GM06990 (cell line): ENCODE measurements at regions not wholly inside any gene's neighbourhood (a gene's known extent, or its start where the extent isn't known, plus 50 kb on each side); places are given as distances from the start of the nearest gene placed in this dataset.

ENCODE experiments used
- DNase-seq: peaks from one replicate; pipeline ENCODE4 v3.0.0-alpha.2; 2011; ENCODE audit not compliant: insufficient read length; ENCODE audit errors: extremely low read depth
- H3K27me3 ChIP-seq: replicated peaks from 2 replicates; pipeline ENCODE4 v1.6.0; 2011; ENCODE audit warnings: low read length; ENCODE audit not compliant: control insufficient read depth, insufficient read depth
- H3K36me3 ChIP-seq: 2 replicates; pipeline ENCODE4 v1.5.1; 2011; ENCODE audit warnings: low read length; ENCODE audit not compliant: control insufficient read depth, insufficient read depth
- H3K4me3 ChIP-seq: replicated peaks from 2 replicates; pipeline ENCODE4 v1.5.1; 2011; ENCODE audit warnings: low read depth, mild to moderate bottlenecking, control low read depth, low read length
- TF ChIP-seq, protein P1 (sequence below): IDR thresholded peaks from 2 replicates; pipeline ENCODE4 v1.5.1; 2011; ENCODE audit warnings: low read length, control low read depth, mild to moderate bottlenecking, inconsistent platforms; ENCODE audit not compliant: insufficient read depth, poor library complexity, severe bottlenecking

DNA sequence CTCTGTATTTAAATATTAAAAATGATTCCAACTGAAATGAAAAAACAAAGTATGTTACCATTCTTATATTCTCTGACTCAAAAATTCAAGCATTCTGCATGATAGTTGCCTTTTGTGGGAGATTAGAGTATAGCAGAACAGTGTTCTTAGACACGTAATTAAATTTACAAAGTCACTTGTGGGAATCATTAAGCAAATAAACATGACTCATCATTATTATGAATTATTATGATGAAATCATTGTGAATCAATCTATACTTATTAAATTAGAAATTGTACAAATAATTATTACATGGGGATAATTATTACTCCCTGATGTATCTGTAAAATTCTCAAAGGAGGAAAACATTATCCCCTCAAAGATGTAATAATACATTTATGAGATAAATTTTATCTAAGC lies 358.9 kb upstream of the FSTL5 start:
- no peak for DNase-seq
- Histone ChIP-seq H3K4me3 (no peak overlapping the region), H3K36me3 (no peaks in the 10 kb centered on the region), H3K27me3 (no peaks in the 10 kb centered on the region)
- TF ChIP-seq, protein P1, sequence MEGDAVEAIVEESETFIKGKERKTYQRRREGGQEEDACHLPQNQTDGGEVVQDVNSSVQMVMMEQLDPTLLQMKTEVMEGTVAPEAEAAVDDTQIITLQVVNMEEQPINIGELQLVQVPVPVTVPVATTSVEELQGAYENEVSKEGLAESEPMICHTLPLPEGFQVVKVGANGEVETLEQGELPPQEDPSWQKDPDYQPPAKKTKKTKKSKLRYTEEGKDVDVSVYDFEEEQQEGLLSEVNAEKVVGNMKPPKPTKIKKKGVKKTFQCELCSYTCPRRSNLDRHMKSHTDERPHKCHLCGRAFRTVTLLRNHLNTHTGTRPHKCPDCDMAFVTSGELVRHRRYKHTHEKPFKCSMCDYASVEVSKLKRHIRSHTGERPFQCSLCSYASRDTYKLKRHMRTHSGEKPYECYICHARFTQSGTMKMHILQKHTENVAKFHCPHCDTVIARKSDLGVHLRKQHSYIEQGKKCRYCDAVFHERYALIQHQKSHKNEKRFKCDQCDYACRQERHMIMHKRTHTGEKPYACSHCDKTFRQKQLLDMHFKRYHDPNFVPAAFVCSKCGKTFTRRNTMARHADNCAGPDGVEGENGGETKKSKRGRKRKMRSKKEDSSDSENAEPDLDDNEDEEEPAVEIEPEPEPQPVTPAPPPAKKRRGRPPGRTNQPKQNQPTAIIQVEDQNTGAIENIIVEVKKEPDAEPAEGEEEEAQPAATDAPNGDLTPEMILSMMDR, result no peak

DNA sequence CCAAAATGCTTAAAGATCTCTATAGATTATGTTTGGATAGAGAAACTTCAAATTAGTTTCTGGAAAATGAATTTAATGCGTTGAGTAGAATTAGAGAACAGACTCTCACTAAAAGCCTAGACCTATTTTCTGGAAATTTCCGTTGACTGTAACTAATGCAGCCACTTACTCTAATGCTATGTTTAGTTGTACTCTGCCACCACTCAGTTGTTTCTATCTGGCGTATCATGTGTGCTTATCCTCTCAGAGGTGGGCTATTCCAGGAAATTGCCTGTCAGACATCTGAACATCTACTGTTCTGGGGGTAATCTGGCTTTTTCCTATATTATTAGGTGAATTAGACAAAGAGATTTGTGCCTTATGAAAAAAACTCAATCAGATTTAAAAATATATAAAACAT lies 347.1 kb upstream of the FSTL5 start:
- Histone ChIP-seq H3K27me3 (no peaks in the 10 kb centered on the region), H3K36me3 (no peaks in the 10 kb centered on the region), H3K4me3 (no peak overlapping the region)
- DNase-seq, result no peak
- TF ChIP-seq, protein P1, result no peak

GRCh38 chr4:162510115-162510514 lies 346.3 kb upstream of the FSTL5 start:
- Histone ChIP-seq H3K27me3 (no peaks in the 10 kb centered on the region), H3K4me3 (no peak overlapping the region), H3K36me3 (no peaks in the 10 kb centered on the region)
- DNase-seq, result no peak
- TF ChIP-seq, protein P1, result no peak

DNA sequence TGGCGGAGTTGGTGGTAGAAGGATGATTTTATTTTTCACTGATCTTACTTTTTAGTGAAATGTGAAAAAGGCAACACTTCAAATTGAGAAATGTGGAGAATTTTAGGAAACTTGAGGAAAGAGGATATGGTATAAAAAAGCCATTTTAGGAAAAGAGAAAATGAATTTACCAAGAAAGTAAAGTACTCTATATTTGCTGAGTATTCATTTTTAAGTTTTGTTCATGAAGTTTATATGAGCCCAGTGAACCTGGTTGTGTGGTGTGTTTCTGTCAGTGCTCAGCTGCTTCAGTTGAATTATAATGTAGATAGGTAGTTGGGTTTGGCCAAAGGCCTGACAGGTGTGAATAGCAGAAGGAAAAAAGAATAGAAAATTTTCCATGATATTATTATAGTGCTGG lies 345.5 kb upstream of the FSTL5 start:
- H3K4me3 ChIP-seq, result no peak overlapping the region
- H3K27me3 ChIP-seq, result no peaks in the 10 kb centered on the region
- no peak for DNase-seq
- H3K36me3 ChIP-seq, result no peaks in the 10 kb centered on the region
- TF ChIP-seq, protein P1, result no peak

DNA sequence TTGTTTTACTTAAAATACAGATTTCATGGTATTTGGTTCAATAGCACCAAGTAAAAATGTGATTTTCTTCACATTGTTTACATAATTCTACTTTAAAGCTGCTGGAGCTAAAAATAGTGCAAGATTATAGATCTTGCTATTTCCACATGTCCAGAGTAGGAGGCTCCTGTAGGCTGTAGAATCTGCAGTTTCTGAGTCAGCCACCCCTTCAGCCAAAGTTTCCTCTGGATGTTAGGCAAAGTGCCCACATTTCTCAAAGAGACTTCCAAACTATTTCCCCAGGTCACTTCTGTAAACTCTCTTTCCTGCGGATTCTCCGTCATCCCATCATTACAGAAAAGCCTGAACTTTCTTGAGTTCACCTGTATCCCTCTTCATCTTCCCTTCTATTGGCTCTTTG lies 342.5 kb upstream of the FSTL5 start:
- DNase-seq, result no peak
- Histone ChIP-seq H3K27me3 (no peaks in the 10 kb centered on the region), H3K36me3 (no peaks in the 10 kb centered on the region), H3K4me3 (no peak overlapping the region)
- TF ChIP-seq, protein P1, result no peak

- Histone ChIP-seq H3K4me3 (no peak overlapping the region), H3K27me3 (no peaks in the 10 kb centered on the region), H3K36me3 (no peaks in the 10 kb centered on the region)
- TF ChIP-seq, protein P1, result no peak
- no peak for DNase-seq
Observed at GRCh38 chr4:162503868-162504267, 340.1 kb upstream of the FSTL5 start.
